GM23338 (cell line): ENCODE measurements at regions not wholly inside any gene's neighbourhood (a gene's known extent, or its start where the extent isn't known, plus 50 kb on each side); places are given as distances from the start of the nearest gene placed in this dataset.

ENCODE experiments used
- ATAC-seq: fragments of 200-7000 bp; cut with Tn5 transposase; 3 replicates; pipeline ENCODE4 v1.9.1; 2020
- DNase-seq: peaks from one replicate; pipeline ENCODE4 v3.0.0-alpha.2; 2015; ENCODE audit warnings: low spot score
- H2AFZ ChIP-seq: fragments of 200-600 bp; sonication (generic); 2 replicates; pipeline ENCODE4 v1.8.0; 2016; ENCODE audit warnings: antibody characterized with exemption, mild to moderate bottlenecking, moderate library complexity
- H3F3A ChIP-seq: fragments of 200-600 bp; sonication (generic); replicated peaks from 2 replicates; pipeline ENCODE4 v1.8.0; 2017; ENCODE audit warnings: antibody characterized with exemption, mixed run types, low read depth
- H3K27ac ChIP-seq: fragments of 200-600 bp; sonication (generic); 2 replicates; pipeline ENCODE4 v1.6.1; 2016; ENCODE audit warnings: low read depth
- H3K27me3 ChIP-seq: fragments of 200-600 bp; sonication (generic); 2 replicates; pipeline ENCODE4 v1.8.0; 2016; ENCODE audit warnings: mild to moderate bottlenecking, mixed run types, moderate library complexity; ENCODE audit not compliant: insufficient read depth
- H3K36me3 ChIP-seq: fragments of 200-600 bp; sonication (generic); 2 replicates; pipeline ENCODE4 v1.8.0; 2016; ENCODE audit warnings: mild to moderate bottlenecking; ENCODE audit not compliant: insufficient read depth
- H3K4me1 ChIP-seq: fragments of 200-600 bp; sonication (generic); 2 replicates; pipeline ENCODE4 v1.8.0; 2016; ENCODE audit warnings: mild to moderate bottlenecking, moderate library complexity; ENCODE audit not compliant: insufficient read depth
- H3K4me2 ChIP-seq: fragments of 200-600 bp; sonication (generic); 2 replicates; pipeline ENCODE4 v1.7.1; 2017; ENCODE audit warnings: mixed run types
- H3K4me3 ChIP-seq: fragments of 200-600 bp; sonication (generic); 2 replicates; pipeline ENCODE4 v1.6.1; 2016; ENCODE audit warnings: mixed run types
- H3K79me2 ChIP-seq: fragments of 200-600 bp; sonication (generic); replicated peaks from 2 replicates; pipeline ENCODE4 v1.8.0; 2017; ENCODE audit warnings: mild to moderate bottlenecking; ENCODE audit not compliant: insufficient read depth
- H3K9me2 ChIP-seq: fragments of 200-600 bp; sonication (generic); 2 replicates; pipeline ENCODE4 v1.8.0; 2017; ENCODE audit not compliant: insufficient read depth
- H4K20me1 ChIP-seq: fragments of 200-600 bp; sonication (generic); replicated peaks from 2 replicates; pipeline ENCODE4 v1.8.0; 2017; ENCODE audit warnings: mild to moderate bottlenecking; ENCODE audit not compliant: insufficient read depth
- H3K27ac Mint-ChIP-seq: 2 replicates; pipeline ENCODE4 v1.8.0; 2020; ENCODE audit warnings: inconsistent platforms, mild to moderate bottlenecking, moderate library complexity, mixed read lengths
- H3K27me3 Mint-ChIP-seq: 3 replicates; pipeline ENCODE4 v1.8.0; 2022; ENCODE audit warnings: low read depth, mild to moderate bottlenecking, moderate library complexity, mixed read lengths, inconsistent platforms; ENCODE audit not compliant: insufficient read depth, poor library complexity
- H3K36me3 Mint-ChIP-seq: 3 replicates; pipeline ENCODE4 v1.8.0; 2021; ENCODE audit warnings: low read depth, mild to moderate bottlenecking, inconsistent platforms, moderate library complexity, mixed read lengths
- H3K4me1 Mint-ChIP-seq: 3 replicates; pipeline ENCODE4 v1.8.0; 2020; ENCODE audit warnings: mild to moderate bottlenecking, inconsistent platforms, mixed read lengths
- H3K4me3 Mint-ChIP-seq: 3 replicates; pipeline ENCODE4 v1.8.0; 2021; ENCODE audit warnings: moderate library complexity, mild to moderate bottlenecking, inconsistent platforms, mixed read lengths
- H3K9me3 Mint-ChIP-seq: 3 replicates; pipeline ENCODE4 v1.8.0; 2020; ENCODE audit warnings: moderate library complexity, mild to moderate bottlenecking, inconsistent platforms, mixed read lengths
- CREB1 ChIP-seq: fragments of 250-450 bp; sonication (Bioruptor Pico); IDR thresholded peaks from 2 replicates; pipeline ENCODE4 v1.5.0; 2020; ENCODE audit warnings: low read depth, mild to moderate bottlenecking, moderate library complexity
- EZH2 ChIP-seq: fragments of 200-600 bp; sonication (generic); IDR thresholded peaks from one replicate; pipeline ENCODE4 v1.8.0; 2017; ENCODE audit warnings: antibody characterized with exemption, mild to moderate bottlenecking, low read depth; ENCODE audit not compliant: unreplicated experiment
- EZH2phosphoT487 ChIP-seq: fragments of 200-600 bp; sonication (generic); IDR thresholded peaks from one replicate; pipeline ENCODE4 v1.8.1; 2018; ENCODE audit warnings: antibody characterized with exemption; ENCODE audit not compliant: unreplicated experiment
- NANOG ChIP-seq: IDR thresholded peaks from 2 replicates; pipeline ENCODE4 v1.6.1; 2016; ENCODE audit warnings: antibody characterized with exemption, borderline replicate concordance
- POLR2AphosphoS5 ChIP-seq: IDR thresholded peaks from 2 replicates; pipeline ENCODE4 v1.6.1; 2016; ENCODE audit warnings: antibody characterized with exemption, low read depth
- STAT1 ChIP-seq: IDR thresholded peaks from one replicate; pipeline ENCODE4 v1.6.1; 2016; ENCODE audit warnings: antibody characterized with exemption; ENCODE audit not compliant: unreplicated experiment
- ZNF462 ChIP-seq: fragments of 250-450 bp; sonication (Bioruptor Pico); IDR thresholded peaks from 2 replicates; pipeline ENCODE4 v1.5.0; 2020; ENCODE audit warnings: mild to moderate bottlenecking, moderate library complexity

GRCh38 chr12:88973998-88974397 lies 378.3 kb downstream of the DUSP6 start:
- Mint-ChIP-seq H3K36me3 (no peaks in the 10 kb centered on the region), H3K4me1 (no peaks in the 10 kb centered on the region), H3K27me3 (no peaks in the 10 kb centered on the region), H3K9me3 (no peaks in the 10 kb centered on the region), H3K4me3 (no peak overlapping the region), H3K27ac (no peak overlapping the region)
- Histone ChIP-seq H3K4me1 (no peaks in the 10 kb centered on the region), H3K4me3 (no peak overlapping the region), H2AFZ (no peak overlapping the region), H3K79me2 (no peaks in the 10 kb centered on the region), H3K4me2 (no peak overlapping the region), H3K27ac (no peak overlapping the region), H3F3A (no peaks in the 10 kb centered on the region), H3K36me3 (no peaks in the 10 kb centered on the region), H4K20me1 (no peaks in the 10 kb centered on the region), H3K9me2 (no peaks in the 10 kb centered on the region), H3K27me3 (no peaks in the 10 kb centered on the region)
- ATAC-seq (no peak), DNase-seq (no peak)
- TF ChIP-seq POLR2AphosphoS5: no peak
- no peak for TF ChIP-seq STAT1
- TF ChIP-seq EZH2: no peak
- TF ChIP-seq NANOG: no peak
- TF ChIP-seq CREB1: no peak
- TF ChIP-seq ZNF462 (CRISPR knock-in tag): no peak

- H3K27ac Mint-ChIP-seq: no peak overlapping the region
- TF ChIP-seq EZH2phosphoT487: no peak
- no peak for TF ChIP-seq ZNF462 (CRISPR knock-in tag)
Observed at GRCh38 chr12:88970740-88971139, 381.6 kb downstream of the DUSP6 start.

More at GRCh38 chr12:88970740-88971139, 381.6 kb downstream of the DUSP6 start:
- Histone ChIP-seq H3K9me2 (no peaks in the 10 kb centered on the region; the same call in 1 of the 2 replicates), H3K79me2 (no peaks in the 10 kb centered on the region), H3K27ac (no peak overlapping the region), H3K36me3 (no peaks in the 10 kb centered on the region), H4K20me1 (no peaks in the 10 kb centered on the region), H3K4me1 (no peaks in the 10 kb centered on the region), H3F3A (no peaks in the 10 kb centered on the region), H3K4me2 (no peak overlapping the region), H2AFZ (no peak overlapping the region), H3K4me3 (no peak overlapping the region), H3K27me3 (no peaks in the 10 kb centered on the region)
- ATAC-seq (no peak), DNase-seq (no peak)
- Mint-ChIP-seq H3K9me3 (no peaks in the 10 kb centered on the region), H3K4me3 (no peak overlapping the region), H3K36me3 (no peaks in the 10 kb centered on the region), H3K4me1 (no peaks in the 10 kb centered on the region), H3K27me3 (no peaks in the 10 kb centered on the region)
